HG03039 (cell line): ENCODE measurements at regions not wholly inside any gene's neighbourhood (a gene's known extent, or its start where the extent isn't known, plus 50 kb on each side); places are given as distances from the start of the nearest gene placed in this dataset.

Experiments
- ATAC-seq: cut with Tn5 transposase; IDR thresholded peaks from one replicate; pipeline ENCODE4 v1.9.1; 2021; ENCODE audit warnings: mild to moderate bottlenecking, moderate library complexity; ENCODE audit not compliant: unreplicated experiment

GRCh38 chr10:3418041-3418754, 245.6 kb upstream of the PITRM1 start:
- no peak for ATAC-seq

GRCh38 chr10:3417096-3417495, 244.5 kb upstream of the PITRM1 start:
- ATAC-seq: no peak

- ATAC-seq: no peak
These were observed 243.5 kb upstream of the PITRM1 start for GRCh38 chr10:3415878-3416605.

GRCh38 chr10:3415038-3415736, 242.6 kb upstream of the PITRM1 start:
- ATAC-seq: no peak

GRCh38 chr10:3414667-3415023, 242.1 kb upstream of the PITRM1 start:
- no peak for ATAC-seq

- ATAC-seq: no peak
These were observed 241.5 kb upstream of the PITRM1 start for GRCh38 chr10:3413937-3414666.

GRCh38 chr10:3412646-3413045, 240.1 kb upstream of the PITRM1 start:
- no peak for ATAC-seq

- ATAC-seq: no peak
These were observed 239.5 kb upstream of the PITRM1 start for GRCh38 chr10:3412071-3412582.

- ATAC-seq: no peak
These were observed 238.5 kb upstream of the PITRM1 start for GRCh38 chr10:3411044-3411443.

GRCh38 chr10:3409928-3410327, 237.3 kb upstream of the PITRM1 start:
- no peak for ATAC-seq

- no peak for ATAC-seq
These were observed 236.2 kb upstream of the PITRM1 start for GRCh38 chr10:3408603-3409365.

- ATAC-seq: no peak
These were observed 234.6 kb upstream of the PITRM1 start for GRCh38 chr10:3407208-3407607.

- no peak for ATAC-seq
These were observed 234.0 kb upstream of the PITRM1 start for GRCh38 chr10:3406556-3406955.

- no peak for ATAC-seq
These were observed 231.8 kb upstream of the PITRM1 start for GRCh38 chr10:3404381-3404780.

- ATAC-seq: no peak
These were observed 229.7 kb upstream of the PITRM1 start for GRCh38 chr10:3402187-3402751.

GRCh38 chr10:3401491-3401938, 228.9 kb upstream of the PITRM1 start:
- ATAC-seq: no peak

GRCh38 chr10:3400348-3400747, 227.8 kb upstream of the PITRM1 start:
- no peak for ATAC-seq

- no peak for ATAC-seq
These were observed 227.2 kb upstream of the PITRM1 start for GRCh38 chr10:3399756-3400155.

- ATAC-seq: no peak
These were observed 226.5 kb upstream of the PITRM1 start for GRCh38 chr10:3398825-3399646.
